Keratinocyte (primary cell): ENCODE measurements at regions not wholly inside any gene's neighbourhood (a gene's known extent, or its start where the extent isn't known, plus 50 kb on each side); places are given as distances from the start of the nearest gene placed in this dataset.

ENCODE experiments used
- CTCF ChIP-seq, 3 experiments: IDR thresholded peaks in 1 of 3; conservative IDR thresholded peaks in 1 of 3; optimal IDR thresholded peaks in 1 of 3; 2 replicates in 2 of 3; 3 replicates in 1 of 3; pipeline versions ENCODE3 to v1.5.1; 2011; ENCODE audit warnings: low read length in 3 of 3, mild to moderate bottlenecking in 3 of 3, moderate library complexity in 2 of 3, control low read depth in 1 of 3, inconsistent platforms in 1 of 3; ENCODE audit not compliant: insufficient read depth in 2 of 3; ENCODE audit errors: extremely low read depth in 1 of 3
- EZH2 ChIP-seq: IDR thresholded peaks from one replicate; pipeline ENCODE4 v1.6.1; 2012; ENCODE audit warnings: inconsistent platforms, mild to moderate bottlenecking, low read length, moderate library complexity

DNA sequence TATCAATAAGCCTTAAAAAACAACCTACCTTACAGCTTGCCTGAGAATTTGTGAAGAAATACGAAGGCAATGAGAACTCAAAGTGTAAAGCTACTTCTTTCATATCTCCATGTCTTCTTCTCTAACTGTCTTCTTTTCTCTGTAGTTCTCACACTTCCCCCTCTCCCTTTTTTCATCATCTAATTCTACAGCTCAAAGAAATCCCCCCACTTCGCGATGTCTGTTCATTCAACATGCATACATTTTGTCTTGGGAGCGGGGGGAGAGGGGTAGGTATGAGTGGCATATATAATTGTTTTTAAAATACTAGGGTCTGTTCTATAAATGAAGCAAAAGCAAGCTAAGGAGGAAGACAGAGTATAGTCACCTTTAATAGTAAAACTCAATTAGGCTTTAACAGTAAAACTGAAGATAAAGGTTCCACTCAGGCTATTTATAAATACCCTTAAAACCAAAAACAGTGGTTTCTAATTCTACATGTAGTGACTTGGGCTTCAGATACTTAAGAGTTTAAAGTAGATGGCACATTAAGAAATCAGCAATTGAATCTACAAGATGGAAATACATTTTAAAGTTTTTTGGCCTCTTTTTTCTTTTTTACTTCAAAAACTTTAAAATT is 106.9 kb downstream of the KLF12 start:
- TF ChIP-seq CTCF (optimal IDR thresholded peaks at IDR 0.05 in 1 of 3, IDR thresholded peaks at IDR 0.05 in 1 of 3, conservative IDR thresholded peaks at IDR 0.05 in 1 of 3; ENCODE audit: extremely low read depth in 1 of 3, insufficient read depth in 2 of 3, low read length in 3 of 3) (no peak), EZH2 (no peak)
